Stomach (tissue), 8 donors: ENCODE measurements at regions not wholly inside any gene's neighbourhood (a gene's known extent, or its start where the extent isn't known, plus 50 kb on each side); places are given as distances from the start of the nearest gene placed in this dataset.

ENCODE experiments used
- DNase-seq, 2 donors: peaks; one replicate each; pipeline versions ENCODE4 v3.0.0 to v3.0.0-alpha.2; 2013 to 2019
- H3K27ac ChIP-seq, 5 donors: fragments of 200-600 bp in 4 of 5; sonication (generic) in 4 of 5; one replicate each; pipeline ENCODE4 v1.5.1; 2013 to 2019; ENCODE audit warnings: mild to moderate bottlenecking in 1 of 5, moderate library complexity in 1 of 5
- H3K27me3 ChIP-seq, 3 donors: fragments of 200-600 bp; sonication (generic); one replicate each; pipeline ENCODE4 v1.5.1; 2017 to 2019; ENCODE audit warnings: mixed run types in 1 of 3
- H3K36me3 ChIP-seq, 4 donors: fragments of 200-600 bp; sonication (generic); 1 replicate in 3 of 4; 2 replicates in 1 of 4; pipeline ENCODE4 v1.5.1; 2016 to 2019
- H3K4me1 ChIP-seq, 4 donors: fragments of 200-600 bp; sonication (generic); one replicate each; pipeline ENCODE4 v1.5.1; 2016 to 2019
- H3K4me3 ChIP-seq, 4 donors: fragments of 200-600 bp; sonication (generic) in 3 of 4; one replicate each; pipeline ENCODE4 v1.5.1; 2016 to 2019; ENCODE audit warnings: mild to moderate bottlenecking in 1 of 4
- H3K9me3 ChIP-seq, 4 donors: fragments of 200-600 bp; sonication (generic); one replicate each; pipeline ENCODE4 v1.5.1; 2016 to 2019
- CTCF ChIP-seq, 7 experiments: fragments of 450-650 bp in 4 of 7; fragments of 200-600 bp in 3 of 7; sonication (generic) in 3 of 7; IDR thresholded peaks; one replicate each; pipeline ENCODE4 v1.5.1; 2016 to 2019; ENCODE audit warnings: antibody characterized with exemption in 7 of 7, control low read depth in 2 of 7, mild to moderate bottlenecking in 1 of 7
- EP300 ChIP-seq: sonication (generic); formaldehyde crosslinking; IDR thresholded peaks from one replicate; pipeline ENCODE4 v1.6.1; 2017; ENCODE audit warnings: antibody characterized with exemption
- POLR2A ChIP-seq, 4 donors: fragments of 450-650 bp; IDR thresholded peaks; one replicate each; pipeline ENCODE4 v1.6.1; 2016; ENCODE audit warnings: antibody characterized with exemption in 4 of 4, control low read depth in 2 of 4, mild to moderate bottlenecking in 1 of 4, moderate library complexity in 1 of 4
- POLR2AphosphoS5 ChIP-seq, 3 donors: sonication (generic); formaldehyde crosslinking; IDR thresholded peaks; one replicate each; pipeline ENCODE4 v1.6.1; 2016; ENCODE audit warnings: antibody characterized with exemption in 3 of 3
- WGBS, 5 donors: extraction: QIAGEN DNeasy Blood & Tissue Kit in 3 of 5; methylation state at CpG; one replicate each; pipeline versions ENCODE4 v1.1.5 to v1.1.7; 2013 to 2018; 5-methylcytosine and 5-hydroxymethylcytosine counted together
- intact Hi-C: fragments of 100-400 bp; cut with DNase I; formaldehyde crosslinking; loops from one replicate; pipeline ENCODE4 v1.15.1; 2023; ENCODE audit warnings: low total_unique reads
- small RNA-seq, 4 donors: library from RNA; depleted of rRNA; stranded (forward); fragments of <200 nt; gene quantifications; one replicate each; pipeline ENCODE3, GENCODE V24; 2016
- donor health status: healthy with polysubstance abuse.
- donor health status: Bipolar disorder and iron deficiency.
- donor health status: healthy.

- Histone ChIP-seq H3K27ac (no peak overlapping the region), H3K9me3 (no peaks in the 10 kb centered on the region), H3K27me3 (no peaks in the 10 kb centered on the region), H3K4me1 (peaks cover 0 to 21% (median 5%) of the 10 kb centered on the region in 4 donors), H3K4me3 (no peak overlapping the region), H3K36me3 (no peaks in the 10 kb centered on the region)
- 35 to 64% (median 56%) methylated on average over 3 of the region's 3 CpGs for WGBS, 5 donors
- no peak for DNase-seq
- TF ChIP-seq CTCF (IDR thresholded peaks at IDR 0.05) (no peak), POLR2AphosphoS5 (IDR thresholded peaks at IDR 0.05) (no peak), POLR2A (IDR thresholded peaks at IDR 0.05) (no peak), EP300 (no peak)
- intact Hi-C loops: no loop called here
Measured at GRCh38 chr6:130775411-130776012, 51.7 kb upstream of the SMLR1 start.

GRCh38 chr6:130776287-130776925 lies 50.8 kb upstream of the SMLR1 start:
- H3K4me3 ChIP-seq: no peak overlapping the region
- intact Hi-C loops: no loop called here

More at GRCh38 chr6:130776287-130776925, 50.8 kb upstream of the SMLR1 start:
- 25 to 52% (median 38%) methylated on average over 3 of the region's 3 CpGs for WGBS, 5 donors
- no peaks in the 10 kb centered on the region for H3K9me3 ChIP-seq
- no peak for TF ChIP-seq POLR2AphosphoS5 (IDR thresholded peaks at IDR 0.05)
- no peak for TF ChIP-seq CTCF (IDR thresholded peaks at IDR 0.05)
- no peak for TF ChIP-seq EP300
- TF ChIP-seq POLR2A (IDR thresholded peaks at IDR 0.05): no peak
- H3K4me1 ChIP-seq: peaks cover 0 to 21% (median 5%) of the 10 kb centered on the region in 4 donors
- no peak overlapping the region for H3K27ac ChIP-seq
- no peak for DNase-seq
- H3K36me3 ChIP-seq: no peaks in the 10 kb centered on the region
- no peaks in the 10 kb centered on the region for H3K27me3 ChIP-seq

Small RNA genes lying in the stretch of these regions (small RNA-seq; reads per million reads assigned to genes)
- gene RF00019: 0 reads per million in 4 donors
